Esophagus squamous epithelium (tissue), 5 donors: ENCODE measurements at regions not wholly inside any gene's neighbourhood (a gene's known extent, or its start where the extent isn't known, plus 50 kb on each side); places are given as distances from the start of the nearest gene placed in this dataset.

Experiments used
- DNase-seq: peaks from one replicate; lab custom pipeline; 2025; lab: John Stamatoyannopoulos, UW
- H3K27ac ChIP-seq, 4 donors: fragments of 200-600 bp; sonication (generic); one replicate each; pipeline ENCODE4 v1.5.1; 2016 to 2019; ENCODE audit warnings: mild to moderate bottlenecking in 1 of 4
- H3K27me3 ChIP-seq, 4 donors: fragments of 200-600 bp; sonication (generic); 1 replicate in 3 of 4; 2 replicates in 1 of 4; pipeline versions ENCODE4 v1.5.1 to v1.6.0; 2017 to 2021; ENCODE audit warnings: antibody characterized with exemption in 1 of 4
- H3K36me3 ChIP-seq, 3 donors: fragments of 200-600 bp; sonication (generic); one replicate each; pipeline ENCODE4 v1.5.1; 2016 to 2019
- H3K4me1 ChIP-seq, 3 donors: fragments of 200-600 bp; sonication (generic); one replicate each; pipeline ENCODE4 v1.5.1; 2017 to 2019
- H3K4me3 ChIP-seq, 4 donors: fragments of 200-600 bp; sonication (generic); 1 replicate in 3 of 4; 2 replicates in 1 of 4; pipeline ENCODE4 v1.5.1; 2016 to 2019; ENCODE audit warnings: mild to moderate bottlenecking in 2 of 4, moderate library complexity in 1 of 4
- H3K9me3 ChIP-seq, 3 donors: fragments of 200-600 bp; sonication (generic); one replicate each; pipeline ENCODE4 v1.5.1; 2016 to 2019
- CTCF ChIP-seq, 6 experiments: fragments of 450-650 bp in 4 of 6; fragments of 200-600 bp in 2 of 6; sonication (generic) in 2 of 6; IDR thresholded peaks; one replicate each; pipeline ENCODE4 v1.5.1; 2016 to 2019; ENCODE audit warnings: antibody characterized with exemption in 6 of 6, mild to moderate bottlenecking in 4 of 6, moderate library complexity in 4 of 6
- POLR2A ChIP-seq, 4 donors: fragments of 450-650 bp; IDR thresholded peaks; one replicate each; pipeline ENCODE4 v1.6.1; 2017; ENCODE audit warnings: antibody characterized with exemption in 4 of 4, mild to moderate bottlenecking in 4 of 4, moderate library complexity in 3 of 4
- WGBS, 2 donors: methylation state at CpG; one replicate each; pipeline ENCODE4 v1.1.5; 2018; 5-methylcytosine and 5-hydroxymethylcytosine counted together
- intact Hi-C: fragments of 100-400 bp; cut with DNase I; formaldehyde crosslinking; loops from one replicate; pipeline ENCODE4 v1.15.0; 2022
- donor health status: DM: yes; HTN: yes; CAD: no.

DNA sequence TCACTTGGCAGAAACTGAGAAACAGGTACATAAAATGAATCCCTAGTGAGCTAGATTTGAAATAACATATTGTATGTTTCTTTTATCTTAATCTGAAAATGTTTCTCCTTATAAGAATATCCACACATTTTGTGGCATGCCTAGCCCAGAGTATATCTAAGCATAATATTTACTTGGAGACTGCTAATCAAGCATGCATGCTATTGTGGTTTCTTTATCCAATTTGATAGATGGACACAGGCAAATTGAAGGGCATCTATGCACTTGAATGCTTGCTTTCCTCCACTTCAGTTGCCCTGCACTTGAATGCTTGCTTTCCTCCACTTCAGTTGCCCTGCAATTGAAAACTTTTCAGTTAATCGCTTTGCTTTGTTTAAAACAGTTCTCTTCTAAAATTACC, 729.8 kb downstream of the TBC1D32 start:
- WGBS, 2 donors = 48 to 75% methylated on average over 1 of the region's 1 CpG

DNA sequence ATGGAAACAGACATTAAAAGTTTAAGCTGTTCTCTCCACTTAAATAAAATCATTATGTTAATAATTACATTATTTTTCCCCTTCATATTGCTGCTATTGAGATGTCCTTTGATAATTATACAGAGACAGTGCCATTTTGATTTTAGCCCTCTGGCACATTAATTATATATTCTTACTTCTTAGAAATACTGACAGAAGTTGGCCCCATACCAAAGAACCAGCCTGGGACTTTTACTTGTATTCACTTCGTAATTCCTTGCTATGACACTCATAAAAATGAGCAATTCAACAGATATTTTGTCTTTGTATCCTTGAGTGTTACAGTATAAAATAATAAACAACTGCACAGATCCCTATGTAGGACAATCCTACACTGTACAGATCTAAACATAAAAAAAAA, 743.7 kb downstream of the TBC1D32 start:
- Histone ChIP-seq H3K36me3 (no peaks in the 10 kb centered on the region), H3K27me3 (no peaks in the 10 kb centered on the region), H3K27ac (no peak overlapping the region), H3K4me3 (no peak overlapping the region), H3K9me3 (no peaks in the 10 kb centered on the region), H3K4me1 (no peaks in the 10 kb centered on the region)
- no peak for TF ChIP-seq POLR2A (IDR thresholded peaks at IDR 0.05)
- TF ChIP-seq CTCF (IDR thresholded peaks at IDR 0.05) = no peak
- 12 to 29% methylated on average over 1 of the region's 1 CpG for WGBS, 2 donors
- DNase-seq = no peak
- intact Hi-C loops = no loop called here

More for the DNA sequence above, 729.8 kb downstream of the TBC1D32 start:
- TF ChIP-seq POLR2A (IDR thresholded peaks at IDR 0.05) (no peak), CTCF (IDR thresholded peaks at IDR 0.05) (no peak)
- no peaks in the 10 kb centered on the region for H3K4me1 ChIP-seq
- no peaks in the 10 kb centered on the region for H3K9me3 ChIP-seq
- H3K27ac ChIP-seq = no peak overlapping the region
- DNase-seq = no peak
- H3K27me3 ChIP-seq = no peaks in the 10 kb centered on the region
- intact Hi-C loops = no loop called here
- H3K4me3 ChIP-seq = no peak overlapping the region
- no peaks in the 10 kb centered on the region for H3K36me3 ChIP-seq

DNA sequence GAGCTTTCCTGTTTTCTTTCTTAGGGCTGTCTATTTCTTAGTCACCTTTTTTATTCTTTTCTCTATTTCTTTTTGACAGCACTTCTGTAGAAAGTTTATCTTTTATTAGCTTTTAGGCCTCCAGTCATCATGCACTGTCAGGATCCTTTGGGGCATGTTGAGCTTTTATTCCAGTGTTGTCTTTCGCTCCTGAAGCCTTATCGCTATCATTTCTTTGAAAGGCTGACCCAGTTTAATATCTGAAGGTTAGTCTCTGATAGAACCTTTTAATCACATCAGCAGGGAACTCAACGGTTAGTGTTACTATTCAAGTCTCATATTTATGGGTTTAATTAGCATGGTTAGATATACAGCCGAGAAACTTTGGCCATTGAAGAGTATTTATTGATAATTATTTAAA, 745.9 kb downstream of the TBC1D32 start:
- 71 to 77% methylated on average over 4 of the region's 4 CpGs for WGBS, 2 donors
- TF ChIP-seq POLR2A (IDR thresholded peaks at IDR 0.05) = no peak
- no peak for TF ChIP-seq CTCF (IDR thresholded peaks at IDR 0.05)
- H3K9me3 ChIP-seq = no peaks in the 10 kb centered on the region
- H3K4me3 ChIP-seq = no peak overlapping the region
- DNase-seq = no peak
- H3K36me3 ChIP-seq = no peaks in the 10 kb centered on the region
- H3K27ac ChIP-seq = no peak overlapping the region
- no peaks in the 10 kb centered on the region for H3K27me3 ChIP-seq
- intact Hi-C loops = no loop called here
- H3K4me1 ChIP-seq = no peaks in the 10 kb centered on the region

DNA sequence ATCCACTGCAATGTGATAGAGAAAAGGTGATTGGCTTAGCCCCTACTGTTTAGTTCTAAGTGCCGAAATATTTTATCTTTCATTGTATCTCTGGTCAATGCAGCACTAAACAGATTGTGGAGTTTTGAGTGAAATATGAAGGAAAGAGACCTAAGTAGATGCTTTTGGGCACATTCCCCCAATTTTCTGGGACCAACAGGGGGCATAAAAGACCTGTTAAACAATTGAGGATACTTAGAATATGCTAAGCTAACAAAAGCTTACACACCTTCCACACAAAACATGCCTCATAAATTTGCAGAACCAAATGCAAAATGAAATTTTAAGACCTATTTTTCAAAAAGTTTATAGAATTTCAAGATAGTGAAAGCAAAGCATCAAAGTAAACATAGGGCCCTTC, 746.9 kb downstream of the TBC1D32 start:
- WGBS, 2 donors = 67 to 78% methylated on average over 1 of the region's 1 CpG
- no peak for TF ChIP-seq CTCF (IDR thresholded peaks at IDR 0.05)
- no peak for TF ChIP-seq POLR2A (IDR thresholded peaks at IDR 0.05)
- no peak for DNase-seq
- no peak overlapping the region for H3K4me3 ChIP-seq
- no peak overlapping the region for H3K27ac ChIP-seq
- no peaks in the 10 kb centered on the region for H3K36me3 ChIP-seq
- no peaks in the 10 kb centered on the region for H3K4me1 ChIP-seq
- no peaks in the 10 kb centered on the region for H3K27me3 ChIP-seq
- intact Hi-C loops = no loop called here
- H3K9me3 ChIP-seq = no peaks in the 10 kb centered on the region

DNA sequence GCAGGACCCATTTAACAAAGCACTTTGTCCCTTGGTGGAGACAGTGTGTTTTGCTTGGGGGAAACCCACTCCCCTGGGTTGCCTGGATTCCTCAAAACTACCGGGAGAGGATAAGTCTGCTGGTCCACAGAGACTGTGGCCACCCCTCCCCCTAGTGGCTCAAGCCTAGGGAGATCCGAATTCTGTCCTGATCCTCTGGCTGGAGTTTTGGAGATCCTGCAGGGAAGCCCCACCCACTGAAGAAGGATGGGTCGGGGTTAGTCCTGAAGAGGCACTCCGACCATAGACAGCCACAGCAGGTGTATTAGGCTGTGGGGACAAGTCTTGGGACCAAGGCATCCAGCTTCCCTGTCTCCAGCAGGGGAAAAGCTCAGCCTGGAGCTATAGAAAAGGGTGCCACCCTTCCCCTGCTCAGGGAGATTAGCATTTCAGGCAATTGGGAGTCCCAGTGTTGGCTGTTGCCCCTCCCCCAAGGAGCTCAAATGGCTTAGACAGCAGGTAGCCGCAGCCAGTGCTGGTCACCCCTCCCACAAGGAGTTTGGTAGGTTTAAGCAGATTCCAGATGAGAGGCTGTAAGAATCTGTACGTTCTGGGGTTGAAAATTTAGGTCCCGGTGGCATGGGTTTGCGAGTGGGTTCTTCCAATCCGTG, 750.0 kb downstream of the TBC1D32 start:
- Histone ChIP-seq H3K27me3 (no peaks in the 10 kb centered on the region), H3K4me3 (no peak overlapping the region), H3K4me1 (no peaks in the 10 kb centered on the region), H3K27ac (no peak overlapping the region), H3K36me3 (no peaks in the 10 kb centered on the region), H3K9me3 (no peaks in the 10 kb centered on the region)
- DNase-seq = no peak
- 60 to 67% methylated on average over 5 to 6 of the region's 9 CpGs for WGBS, 2 donors
- intact Hi-C loops = no loop called here
- TF ChIP-seq POLR2A (IDR thresholded peaks at IDR 0.05) (no peak), CTCF (IDR thresholded peaks at IDR 0.05) (no peak)
